GM21447 (cell line): ENCODE measurements at regions not wholly inside any gene's neighbourhood (a gene's known extent, or its start where the extent isn't known, plus 50 kb on each side); places are given as distances from the start of the nearest gene placed in this dataset.
"Not testable (repeated sequence)": the region's sequence is repeated elsewhere in the genome, so short reads cannot be mapped to it uniquely, and the experiment has no call there.

Experiments used
- ATAC-seq: cut with Tn5 transposase; IDR thresholded peaks from one replicate; pipeline ENCODE4 v1.9.1; 2021; ENCODE audit not compliant: unreplicated experiment

GRCh38 chr9:12204512-12204911 is 488.7 kb upstream of the TYRP1 start:
- ATAC-seq, result no peak

DNA sequence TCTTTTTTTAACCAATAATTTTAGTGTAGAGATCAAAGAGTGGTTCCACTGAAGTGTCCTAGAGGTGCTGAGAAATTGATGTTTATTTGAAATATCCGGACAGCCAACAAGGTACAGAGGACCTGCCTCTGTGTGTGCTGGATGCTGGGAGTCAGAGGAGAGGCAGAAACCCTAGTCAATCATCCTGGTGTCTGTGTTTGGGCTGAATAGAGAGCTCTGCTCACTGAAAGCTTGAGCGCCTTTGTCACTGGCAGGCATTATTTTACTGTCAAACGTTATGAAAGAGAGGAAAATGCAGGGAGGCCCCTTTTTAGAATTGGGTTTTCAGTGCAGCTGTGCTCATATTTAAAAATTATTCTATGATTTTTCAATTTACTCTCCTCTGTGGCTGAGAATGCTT is 480.3 kb upstream of the TYRP1 start:
- ATAC-seq, result no peak

DNA sequence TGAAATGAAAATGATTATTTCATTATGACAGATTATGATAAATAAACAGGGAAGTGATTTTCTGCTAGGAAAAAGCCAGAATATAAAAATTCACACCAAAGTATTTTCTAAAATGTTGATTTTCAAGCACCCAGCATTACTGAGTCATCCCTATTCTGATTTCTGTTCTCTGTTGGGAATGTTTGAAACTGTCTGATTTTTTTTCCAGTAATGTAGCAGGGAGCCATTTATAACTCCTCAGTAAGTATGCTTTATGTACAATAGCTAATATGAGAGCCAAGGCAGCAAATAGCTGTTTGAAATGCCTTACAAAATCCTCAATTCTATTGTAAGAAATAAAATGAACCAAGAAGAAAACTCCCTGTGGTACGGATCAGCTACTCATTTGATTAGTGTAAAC is 471.7 kb upstream of the TYRP1 start:
- ATAC-seq, result no peak

- ATAC-seq, result no peak
Measured at GRCh38 chr9:12224449-12224848, 468.7 kb upstream of the TYRP1 start.

- ATAC-seq, result no peak
Measured at GRCh38 chr9:12230708-12231107, 462.5 kb upstream of the TYRP1 start.

DNA sequence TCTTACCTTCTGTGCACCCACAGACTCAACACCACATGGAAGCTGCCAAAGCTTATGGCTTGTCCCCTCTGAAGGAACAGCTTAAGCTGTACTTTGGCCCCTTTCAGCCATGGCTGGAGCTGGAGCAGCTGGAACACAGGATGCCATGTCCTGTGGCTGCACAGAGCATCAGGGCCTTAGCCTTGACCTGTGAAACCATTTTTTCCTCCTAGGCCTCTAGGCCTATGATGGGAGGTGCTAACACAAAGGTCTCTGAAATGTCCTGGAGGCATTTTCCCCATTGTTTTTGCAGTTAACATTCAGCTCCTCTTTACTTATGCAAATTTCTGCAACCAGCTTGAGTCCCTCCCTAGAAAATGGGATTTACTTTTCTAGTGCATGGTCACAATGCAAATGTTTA is 461.4 kb upstream of the TYRP1 start:
- ATAC-seq, result no peak

- ATAC-seq, result no peak
Measured at GRCh38 chr9:12232836-12233235, 460.3 kb upstream of the TYRP1 start.

- ATAC-seq, result no peak
Measured at GRCh38 chr9:12253941-12254340, 439.2 kb upstream of the TYRP1 start.

DNA sequence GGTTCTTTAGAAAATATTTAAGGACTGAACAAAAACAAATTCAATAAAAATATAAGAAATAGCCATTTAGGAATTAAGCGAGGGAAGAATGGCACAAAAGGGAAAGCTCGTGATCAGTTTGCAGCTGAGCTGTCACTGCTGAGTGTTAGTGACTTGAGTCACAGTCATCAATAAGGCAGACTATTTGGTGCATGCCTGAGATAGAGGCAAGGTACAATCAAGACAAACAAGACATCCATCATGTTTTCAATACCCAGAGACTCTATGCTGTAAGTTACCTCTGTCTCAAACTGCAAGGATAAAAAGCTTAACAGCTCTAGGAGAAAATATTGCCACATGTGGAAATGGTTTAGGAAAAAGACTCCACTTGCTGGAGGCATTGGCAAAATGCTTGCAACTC is 426.4 kb upstream of the TYRP1 start:
- no peak for ATAC-seq

DNA sequence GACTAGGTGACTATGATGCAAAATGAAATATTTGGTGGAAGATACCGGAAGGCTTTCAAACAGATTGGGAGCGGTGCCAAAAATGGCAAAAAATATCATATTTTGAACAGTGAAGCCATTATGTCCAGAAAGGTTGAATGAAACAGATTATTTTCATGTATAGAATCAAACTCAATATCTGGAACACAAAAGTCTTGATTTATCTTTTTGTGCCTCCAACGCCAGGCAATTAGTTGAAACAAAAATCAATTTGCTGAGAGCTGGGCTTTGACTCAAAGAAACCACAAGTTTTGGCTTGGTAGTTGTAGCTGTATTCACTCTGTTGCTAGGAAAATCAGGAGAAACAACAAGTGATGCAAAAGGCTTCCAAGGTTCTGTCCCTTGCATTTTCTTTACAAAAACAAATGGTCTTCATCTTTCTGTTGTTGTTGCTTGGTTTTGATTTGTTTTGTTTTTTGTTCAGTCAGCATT is 421.7 kb upstream of the TYRP1 start:
- no peak for ATAC-seq

GRCh38 chr9:12272471-12273120 is 420.6 kb upstream of the TYRP1 start:
- ATAC-seq, result no peak

DNA sequence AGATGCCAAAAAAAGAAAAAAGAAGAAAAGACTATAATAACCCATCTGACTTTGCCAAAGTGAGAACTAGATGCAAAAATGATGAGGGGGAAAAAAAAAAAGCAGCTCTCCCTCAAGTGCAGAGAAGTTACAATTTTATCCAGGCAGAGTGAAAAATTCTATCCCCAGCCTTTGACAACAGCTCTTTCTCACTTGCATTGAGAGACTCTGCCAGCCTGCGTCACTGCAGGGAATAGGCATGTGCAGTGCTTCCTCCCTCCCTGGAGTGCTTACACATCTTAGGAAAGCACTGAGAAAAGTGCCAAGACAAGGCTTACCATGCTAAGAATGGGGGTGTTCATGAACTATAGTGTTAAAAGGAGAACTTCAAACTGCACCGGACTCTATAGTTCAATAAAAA is 418.6 kb upstream of the TYRP1 start:
- ATAC-seq, result no peak

DNA sequence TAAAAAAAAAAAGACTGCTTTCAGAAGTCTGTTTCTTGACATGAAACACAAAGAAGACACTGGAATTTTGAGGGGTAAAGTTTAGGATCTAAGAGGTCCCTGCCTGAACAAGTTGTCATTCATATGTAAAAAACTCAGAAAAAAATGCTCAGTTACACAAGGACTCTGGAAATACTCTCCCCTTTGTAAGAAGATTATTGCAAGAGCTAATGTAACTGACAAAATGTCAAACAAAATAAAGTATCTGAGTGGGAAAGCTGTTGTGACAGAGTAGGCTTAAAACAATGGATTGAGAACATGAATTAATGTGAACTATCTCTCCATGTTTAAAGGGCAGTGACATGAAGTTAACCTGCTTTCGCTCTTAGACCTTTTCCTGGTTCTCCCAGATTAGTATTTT is 416.7 kb upstream of the TYRP1 start:
- ATAC-seq, result no peak

GRCh38 chr9:12289711-12290110 is 403.5 kb upstream of the TYRP1 start:
- ATAC-seq, result no peak

- ATAC-seq, result no peak
Measured at GRCh38 chr9:12290166-12290869, 402.9 kb upstream of the TYRP1 start.

- ATAC-seq, result no peak
Measured at GRCh38 chr9:12305211-12305610, 388.0 kb upstream of the TYRP1 start.

DNA sequence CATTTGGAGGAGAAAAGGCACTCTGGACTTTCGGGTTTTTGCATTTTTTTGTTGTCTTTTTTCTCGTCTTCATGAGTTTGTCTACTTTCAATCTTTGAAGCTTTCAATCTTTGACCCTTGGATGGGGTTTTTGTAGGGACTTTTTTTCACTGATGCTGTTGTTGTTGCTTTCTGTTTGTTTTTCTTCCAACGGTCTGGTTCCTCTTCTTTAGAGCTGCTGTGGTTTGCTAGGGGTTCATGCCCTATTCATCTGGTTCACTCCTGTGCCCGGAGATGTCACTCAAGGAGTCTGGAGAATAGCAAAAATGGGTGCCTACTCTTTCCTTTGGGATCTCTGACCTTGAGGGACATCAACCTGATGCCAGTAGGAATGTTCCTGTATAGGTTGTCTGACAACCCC is 378.6 kb upstream of the TYRP1 start:
- ATAC-seq, result no peak

DNA sequence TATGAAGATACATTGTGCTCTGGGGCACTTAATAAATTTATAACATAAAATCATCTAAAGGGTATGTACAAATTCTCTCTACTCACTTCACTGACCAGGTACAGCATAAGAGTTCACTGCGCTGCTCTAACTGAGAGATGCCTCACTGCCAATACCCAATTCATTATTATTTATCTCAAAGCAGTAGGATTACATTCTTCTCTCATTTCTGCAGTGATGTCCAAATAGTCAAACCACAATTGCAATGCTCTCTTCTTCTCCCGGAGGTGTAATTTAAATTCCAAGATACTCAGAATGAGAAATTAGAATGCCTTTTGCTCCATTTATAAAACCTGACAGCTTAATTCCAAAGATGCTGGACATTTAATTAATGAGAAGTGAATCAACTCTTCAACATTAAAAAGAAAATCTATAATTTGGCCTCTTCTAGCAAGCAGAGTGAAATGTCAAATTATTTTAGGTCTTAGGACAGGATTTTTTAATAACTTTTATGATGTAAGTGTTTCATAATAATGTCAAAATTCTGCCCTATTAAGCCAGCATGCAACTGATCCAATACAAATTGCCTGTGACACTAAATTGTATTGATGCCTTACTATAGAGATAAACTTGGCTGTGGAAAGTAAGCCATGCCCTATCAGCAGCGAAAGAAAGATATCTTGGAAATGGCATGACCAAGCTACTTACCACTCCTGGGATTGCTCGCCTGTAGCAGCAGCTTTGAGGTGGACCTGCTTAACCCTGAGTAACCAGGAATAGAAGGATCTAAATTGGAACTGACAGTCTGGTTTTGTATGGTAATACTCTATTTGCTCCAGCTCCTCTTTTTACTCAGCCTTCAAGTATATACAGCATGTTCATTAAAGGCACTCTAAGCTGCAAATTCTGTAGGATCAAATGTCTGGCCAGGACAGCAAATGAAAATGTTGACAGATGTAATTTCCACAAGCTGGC is 374.2 kb upstream of the TYRP1 start:
- no peak for ATAC-seq

DNA sequence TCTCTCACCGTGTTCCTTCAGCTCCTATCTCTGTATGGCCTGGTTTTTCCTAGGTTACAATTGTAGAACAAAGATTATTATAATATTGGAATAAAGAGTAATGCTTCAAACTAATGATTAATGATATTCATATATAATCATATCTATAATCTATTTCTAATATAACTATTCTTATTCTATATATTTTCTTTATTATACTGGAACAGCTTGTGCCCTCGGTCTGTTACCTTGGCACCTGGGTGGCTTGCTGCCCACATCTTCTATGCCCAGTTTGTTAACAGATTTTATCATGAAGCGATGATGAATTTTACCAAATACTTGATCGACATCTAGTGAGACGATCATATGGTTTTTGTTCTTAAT is 363.6 kb upstream of the TYRP1 start:
- no peak for ATAC-seq

DNA sequence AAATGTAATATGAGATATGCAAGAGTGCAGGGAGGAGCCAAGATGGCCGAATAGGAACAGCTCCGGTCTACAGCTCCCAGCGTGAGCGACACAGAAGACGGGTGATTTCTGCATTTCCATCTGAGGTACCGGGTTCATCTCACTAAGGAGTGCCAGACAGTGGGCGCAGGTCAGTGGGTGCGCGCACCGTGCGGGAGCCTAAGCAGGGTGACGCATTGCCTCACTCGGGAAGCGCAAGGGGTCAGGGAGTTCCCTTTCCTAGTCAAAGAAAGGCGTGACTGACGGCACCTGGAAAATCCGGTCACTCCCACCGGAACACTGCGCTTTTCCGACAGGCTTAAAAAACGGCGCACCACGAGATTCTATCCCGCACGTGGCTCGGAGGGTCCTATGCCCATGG is 359.2 kb upstream of the TYRP1 start:
- not testable (repeated sequence) for ATAC-seq

- no peak for ATAC-seq
Measured at GRCh38 chr9:12350775-12351174, 342.4 kb upstream of the TYRP1 start.
